Stimulated activated CD4-positive, alpha-beta T cell treated with anti-CD3 and anti-CD28 coated beads, TNF-alpha, amount 100 ng/mL, for 24 hours (primary cell): ENCODE measurements at regions not wholly inside any gene's neighbourhood (a gene's known extent, or its start where the extent isn't known, plus 50 kb on each side); places are given as distances from the start of the nearest gene placed in this dataset.

ENCODE experiments used
- DNase-seq, 3 experiments: peaks; one replicate each; pipeline ENCODE4 v3.0.0-alpha.2; 2020; ENCODE audit warnings: low read depth in 3 of 3

- DNase-seq: no peak
Observed at GRCh38 chr20:60316476-60317158, 358.4 kb downstream of the CDH26 start.

- no peak for DNase-seq
Observed at GRCh38 chr20:60317401-60317800, 359.2 kb downstream of the CDH26 start.

GRCh38 chr20:60321601-60322000, 363.4 kb downstream of the CDH26 start:
- no peak for DNase-seq

- DNase-seq: no peak
Observed at GRCh38 chr20:60326821-60327220, 368.6 kb downstream of the CDH26 start.

GRCh38 chr20:60327971-60328660, 369.9 kb downstream of the CDH26 start:
- DNase-seq: no peak

- no peak for DNase-seq
Observed at GRCh38 chr20:60330461-60330860, 372.2 kb downstream of the CDH26 start.

- DNase-seq: no peak
Observed at GRCh38 chr20:60331688-60332300, 373.6 kb downstream of the CDH26 start.

GRCh38 chr20:60332523-60332922, 374.3 kb downstream of the CDH26 start:
- no peak for DNase-seq

- DNase-seq: no peak
Observed at GRCh38 chr20:60334911-60335310, 376.7 kb downstream of the CDH26 start.

GRCh38 chr20:60338556-60338955, 380.3 kb downstream of the CDH26 start:
- no peak for DNase-seq

- no peak for DNase-seq
Observed at GRCh38 chr20:60339738-60340137, 381.5 kb downstream of the CDH26 start.

- DNase-seq: no peak
Observed at GRCh38 chr20:60340232-60340631, 382.0 kb downstream of the CDH26 start.

- DNase-seq: no peak
Observed at GRCh38 chr20:60341062-60341461, 382.8 kb downstream of the CDH26 start.

GRCh38 chr20:60345106-60345505, 386.9 kb downstream of the CDH26 start:
- DNase-seq: no peak

GRCh38 chr20:60349418-60349817, 391.2 kb downstream of the CDH26 start:
- DNase-seq: no peak

GRCh38 chr20:60352017-60352416, 393.8 kb downstream of the CDH26 start:
- DNase-seq: no peak

- DNase-seq: no peak
Observed at GRCh38 chr20:60352596-60352995, 394.4 kb downstream of the CDH26 start.

GRCh38 chr20:60354024-60354580, 395.9 kb downstream of the CDH26 start:
- no peak for DNase-seq

- no peak for DNase-seq
Observed at GRCh38 chr20:60358101-60358500, 399.9 kb downstream of the CDH26 start.

GRCh38 chr20:60359010-60359409, 400.8 kb downstream of the CDH26 start:
- no peak for DNase-seq

GRCh38 chr20:60361761-60362395, 403.7 kb downstream of the CDH26 start:
- DNase-seq: no peak

- DNase-seq: no peak
Observed at GRCh38 chr20:60362531-60362930, 404.3 kb downstream of the CDH26 start.
